ENCODE measurements at regions not wholly inside any gene's neighbourhood (a gene's known extent, or its start where the extent isn't known, plus 50 kb on each side); places are given as distances from the start of the nearest gene placed in this dataset.

DNA sequence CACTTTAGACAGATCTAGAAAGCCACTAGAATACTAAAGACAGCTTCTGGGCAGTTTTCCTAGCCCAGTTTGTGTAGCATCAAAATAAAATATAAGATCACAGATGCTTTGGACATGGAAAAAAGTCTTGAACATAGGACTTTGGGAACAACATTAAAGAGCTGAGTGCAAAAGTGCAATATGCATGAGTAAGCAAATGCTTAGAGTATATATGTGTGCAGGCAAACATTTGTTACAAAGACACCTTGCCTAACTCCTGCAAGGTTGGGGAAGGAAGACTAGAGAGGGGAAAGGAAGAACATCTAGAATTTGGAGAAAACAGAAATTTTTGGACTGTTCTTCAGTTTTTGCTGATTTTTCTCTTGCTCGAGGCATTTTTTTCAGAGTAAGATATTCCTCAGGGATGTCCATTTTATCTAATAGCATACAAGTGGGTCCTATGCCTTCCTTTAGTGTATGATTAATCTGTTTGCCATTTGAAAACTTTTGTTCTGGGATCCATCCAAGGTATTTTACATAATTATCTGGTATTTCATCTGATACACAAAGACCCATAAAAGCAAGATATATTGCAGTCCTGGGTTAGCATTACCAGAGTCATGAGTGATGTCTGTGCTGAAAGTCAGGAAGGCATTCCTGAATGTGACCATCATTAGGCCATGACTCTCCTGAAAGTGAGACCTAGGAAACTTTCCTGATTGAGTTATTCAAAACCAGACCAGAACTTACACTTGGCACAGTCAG, 142.0 kb upstream of the RGMB start:
- no peaks in the 10 kb centered on the region for H3K9me3 ChIP-seq
- in situ Hi-C loops (cut with MboI; ENCODE audit: low sequenced_read_pairs in 4 of 4) = no loop called here
- DNase-seq (no peak), ATAC-seq (no peak)
- no peak overlapping the region for H3K4me3 ChIP-seq
- no peaks in the 10 kb centered on the region for H3K36me3 ChIP-seq
- intact Hi-C loops (cut with DNase I; ENCODE audit: low total_unique reads) = no loop called here
- no peaks in the 10 kb centered on the region for H3K27me3 ChIP-seq
- no peak overlapping the region for H3K27ac ChIP-seq
- TF ChIP-seq POLR2A (IDR thresholded peaks at IDR 0.05) = no peak
- TF ChIP-seq, protein P1, sequence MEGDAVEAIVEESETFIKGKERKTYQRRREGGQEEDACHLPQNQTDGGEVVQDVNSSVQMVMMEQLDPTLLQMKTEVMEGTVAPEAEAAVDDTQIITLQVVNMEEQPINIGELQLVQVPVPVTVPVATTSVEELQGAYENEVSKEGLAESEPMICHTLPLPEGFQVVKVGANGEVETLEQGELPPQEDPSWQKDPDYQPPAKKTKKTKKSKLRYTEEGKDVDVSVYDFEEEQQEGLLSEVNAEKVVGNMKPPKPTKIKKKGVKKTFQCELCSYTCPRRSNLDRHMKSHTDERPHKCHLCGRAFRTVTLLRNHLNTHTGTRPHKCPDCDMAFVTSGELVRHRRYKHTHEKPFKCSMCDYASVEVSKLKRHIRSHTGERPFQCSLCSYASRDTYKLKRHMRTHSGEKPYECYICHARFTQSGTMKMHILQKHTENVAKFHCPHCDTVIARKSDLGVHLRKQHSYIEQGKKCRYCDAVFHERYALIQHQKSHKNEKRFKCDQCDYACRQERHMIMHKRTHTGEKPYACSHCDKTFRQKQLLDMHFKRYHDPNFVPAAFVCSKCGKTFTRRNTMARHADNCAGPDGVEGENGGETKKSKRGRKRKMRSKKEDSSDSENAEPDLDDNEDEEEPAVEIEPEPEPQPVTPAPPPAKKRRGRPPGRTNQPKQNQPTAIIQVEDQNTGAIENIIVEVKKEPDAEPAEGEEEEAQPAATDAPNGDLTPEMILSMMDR (IDR thresholded peaks at IDR 0.05 in 4 of 5, conservative IDR thresholded peaks at IDR 0.05 in 1 of 5) = no peak
- H3K4me1 ChIP-seq = no peaks in the 10 kb centered on the region

DNA sequence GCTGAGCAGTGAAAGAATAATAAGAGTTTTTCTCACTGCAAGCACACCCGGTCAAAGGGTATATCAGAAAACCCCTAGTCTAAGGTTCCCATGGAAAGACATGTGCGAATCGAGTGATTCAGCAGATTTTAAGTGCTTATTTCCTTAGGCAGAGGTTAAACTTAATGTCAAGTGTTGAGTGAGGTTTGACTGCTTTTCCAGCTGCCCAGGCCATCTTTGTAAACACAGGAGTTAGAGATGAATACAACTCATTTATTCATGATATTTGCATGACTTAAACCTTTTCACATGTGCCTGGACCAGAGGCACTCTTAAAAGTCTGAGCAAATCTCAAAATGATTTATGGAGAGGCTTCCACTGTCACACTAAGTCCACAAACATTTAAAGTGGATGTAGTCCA, 137.8 kb upstream of the RGMB start:
- no peak overlapping the region for H3K27ac ChIP-seq
- no peaks in the 10 kb centered on the region for H3K36me3 ChIP-seq
- in situ Hi-C loops (cut with MboI; ENCODE audit: low sequenced_read_pairs in 4 of 4) (no loop called here), intact Hi-C loops (cut with DNase I; ENCODE audit: low total_unique reads) (no loop called here)
- H3K4me1 ChIP-seq = no peaks in the 10 kb centered on the region
- no peak overlapping the region for H3K4me3 ChIP-seq
- no peak for TF ChIP-seq POLR2A (IDR thresholded peaks at IDR 0.05)
- TF ChIP-seq, protein P1 (IDR thresholded peaks at IDR 0.05 in 4 of 5, conservative IDR thresholded peaks at IDR 0.05 in 1 of 5) = no peak
- no peak for DNase-seq
- ATAC-seq = no peak
- H3K9me3 ChIP-seq = no peaks in the 10 kb centered on the region
- no peaks in the 10 kb centered on the region for H3K27me3 ChIP-seq

DNA sequence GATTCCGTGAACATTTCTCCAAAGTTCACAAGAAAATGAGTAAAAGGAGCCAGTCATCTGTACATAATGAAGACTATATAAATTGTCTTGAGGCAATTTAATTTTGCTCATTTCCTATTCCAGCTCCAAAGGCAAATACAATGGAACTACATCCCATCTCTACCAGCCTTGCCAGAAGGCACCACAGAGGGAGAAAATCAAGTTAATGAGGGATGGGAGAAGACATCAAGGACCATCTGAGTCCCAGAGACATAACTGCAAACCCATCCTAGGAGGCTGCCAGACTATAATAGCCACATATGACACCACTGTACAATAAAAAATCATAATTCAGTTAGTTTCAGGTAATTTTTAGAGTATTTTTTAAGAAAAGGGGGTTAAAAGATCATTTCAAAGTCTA, 136.3 kb upstream of the RGMB start:
- Histone ChIP-seq H3K27me3 (no peaks in the 10 kb centered on the region), H3K27ac (no peak overlapping the region), H3K4me3 (no peak overlapping the region), H3K4me1 (no peaks in the 10 kb centered on the region), H3K9me3 (no peaks in the 10 kb centered on the region), H3K36me3 (no peaks in the 10 kb centered on the region)
- TF ChIP-seq, protein P1 (IDR thresholded peaks at IDR 0.05 in 4 of 5, conservative IDR thresholded peaks at IDR 0.05 in 1 of 5) = no peak
- TF ChIP-seq POLR2A (IDR thresholded peaks at IDR 0.05) = no peak
- DNase-seq (no peak), ATAC-seq (no peak)
- in situ Hi-C loops (cut with MboI; ENCODE audit: low sequenced_read_pairs in 4 of 4) (no loop called here), intact Hi-C loops (cut with DNase I; ENCODE audit: low total_unique reads) (no loop called here)

DNA sequence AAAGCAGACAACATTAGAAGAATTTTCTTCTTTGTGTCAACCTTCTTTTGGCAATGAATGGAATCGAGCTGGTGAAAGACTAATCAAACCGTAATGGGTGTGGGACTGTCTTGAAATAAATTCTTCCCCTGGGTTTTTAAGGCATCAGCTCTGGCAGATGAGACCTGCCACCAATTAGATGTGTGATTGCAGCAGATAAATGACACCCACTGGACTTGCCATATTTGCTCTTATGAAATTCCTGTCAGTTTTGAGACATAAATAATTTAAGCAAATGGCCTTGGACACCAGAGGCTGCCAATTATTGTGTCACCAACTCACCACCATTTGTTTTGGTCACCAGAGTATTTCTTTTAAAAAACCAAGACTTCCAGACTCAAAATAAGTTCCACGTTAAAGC, 135.9 kb upstream of the RGMB start:
- Histone ChIP-seq H3K27ac (no peak overlapping the region), H3K9me3 (no peaks in the 10 kb centered on the region), H3K27me3 (no peaks in the 10 kb centered on the region), H3K4me3 (no peak overlapping the region), H3K4me1 (no peaks in the 10 kb centered on the region), H3K36me3 (no peaks in the 10 kb centered on the region)
- ATAC-seq (no peak), DNase-seq (no peak)
- TF ChIP-seq POLR2A (IDR thresholded peaks at IDR 0.05) = no peak
- TF ChIP-seq, protein P1 (IDR thresholded peaks at IDR 0.05 in 4 of 5, conservative IDR thresholded peaks at IDR 0.05 in 1 of 5) = no peak
- in situ Hi-C loops (cut with MboI; ENCODE audit: low sequenced_read_pairs in 4 of 4) = no loop called here
- intact Hi-C loops (cut with DNase I; ENCODE audit: low total_unique reads) = no loop called here

DNA sequence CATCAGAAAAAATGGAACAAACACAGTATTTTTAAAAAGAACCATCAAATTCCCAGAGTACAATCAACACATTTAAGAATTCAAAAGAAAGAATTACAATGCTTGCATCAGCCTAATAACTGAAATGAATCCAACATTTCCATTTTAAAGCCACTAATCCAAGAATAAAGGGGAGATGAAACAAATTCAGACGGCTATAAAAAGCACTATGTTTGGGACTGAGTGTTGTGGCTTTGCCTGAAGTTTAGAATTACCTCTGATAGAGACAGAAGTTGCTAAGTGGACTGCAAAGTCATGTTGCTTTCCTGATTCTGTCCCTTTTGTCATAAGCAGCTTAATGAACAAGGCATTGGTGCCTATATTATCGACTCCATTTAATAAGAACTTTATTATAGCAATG, 135.4 kb upstream of the RGMB start:
- ATAC-seq (no peak), DNase-seq (no peak)
- Histone ChIP-seq H3K9me3 (no peaks in the 10 kb centered on the region), H3K4me3 (no peak overlapping the region), H3K36me3 (no peaks in the 10 kb centered on the region), H3K4me1 (no peaks in the 10 kb centered on the region), H3K27ac (no peak overlapping the region), H3K27me3 (no peaks in the 10 kb centered on the region)
- no peak for TF ChIP-seq POLR2A (IDR thresholded peaks at IDR 0.05)
- TF ChIP-seq, protein P1 (IDR thresholded peaks at IDR 0.05 in 4 of 5, conservative IDR thresholded peaks at IDR 0.05 in 1 of 5) = no peak
- in situ Hi-C loops (cut with MboI; ENCODE audit: low sequenced_read_pairs in 4 of 4) = no loop called here
- intact Hi-C loops (cut with DNase I; ENCODE audit: low total_unique reads) = no loop called here

All from gastrocnemius medialis (tissue), 4 donors.